AG08396 (cell line): ENCODE measurements at regions not wholly inside any gene's neighbourhood (a gene's known extent, or its start where the extent isn't known, plus 50 kb on each side); places are given as distances from the start of the nearest gene placed in this dataset.
"Not testable (repeated sequence)": the region's sequence is repeated elsewhere in the genome, so short reads cannot be mapped to it uniquely, and the experiment has no call there.

Source experiments
- DNase-seq: peaks from one replicate; pipeline ENCODE4 v3.0.0; 2012; ENCODE audit warnings: low spot score, mixed read lengths

- no peak for DNase-seq
Measured at GRCh38 chr3:153976891-153977554, 144.2 kb upstream of the ARHGEF26 start.

GRCh38 chr3:153978006-153978405 is 143.2 kb upstream of the ARHGEF26 start:
- DNase-seq: no peak

GRCh38 chr3:153979418-153980251 is 141.6 kb upstream of the ARHGEF26 start:
- DNase-seq: no peak

- no peak for DNase-seq
Measured at GRCh38 chr3:153980252-153980590, 141.0 kb upstream of the ARHGEF26 start.

- not testable (repeated sequence) for DNase-seq
Measured at GRCh38 chr3:153997364-153997763, 123.8 kb upstream of the ARHGEF26 start.

- DNase-seq: no peak
Measured at GRCh38 chr3:154003649-154004048, 117.5 kb upstream of the ARHGEF26 start.

- DNase-seq: no peak
Measured at GRCh38 chr3:154011036-154011435, 110.2 kb upstream of the ARHGEF26 start.

GRCh38 chr3:154013736-154014135 is 107.5 kb upstream of the ARHGEF26 start:
- no peak for DNase-seq

GRCh38 chr3:154015307-154015706 is 105.9 kb upstream of the ARHGEF26 start:
- no peak for DNase-seq

GRCh38 chr3:154018100-154018696 is 103.0 kb upstream of the ARHGEF26 start:
- peak; percentile 14 for DNase-seq

GRCh38 chr3:154022606-154023005 is 98.6 kb upstream of the ARHGEF26 start:
- DNase-seq: no peak

- DNase-seq: no peak
Measured at GRCh38 chr3:154023148-154023547, 98.0 kb upstream of the ARHGEF26 start.

- DNase-seq: no peak
Measured at GRCh38 chr3:154025007-154025406, 96.2 kb upstream of the ARHGEF26 start.

GRCh38 chr3:154029926-154030325 is 91.3 kb upstream of the ARHGEF26 start:
- DNase-seq: no peak

GRCh38 chr3:154034797-154035330 is 86.3 kb upstream of the ARHGEF26 start:
- no peak for DNase-seq

GRCh38 chr3:154040283-154040682 is 80.9 kb upstream of the ARHGEF26 start:
- DNase-seq: no peak

GRCh38 chr3:154044671-154045070 is 76.5 kb upstream of the ARHGEF26 start:
- no peak for DNase-seq

- no peak for DNase-seq
Measured at GRCh38 chr3:154050216-154050615, 71.0 kb upstream of the ARHGEF26 start.

GRCh38 chr3:154050766-154051165 is 70.4 kb upstream of the ARHGEF26 start:
- no peak for DNase-seq

- no peak for DNase-seq
Measured at GRCh38 chr3:154059833-154060232, 61.4 kb upstream of the ARHGEF26 start.

GRCh38 chr3:154060238-154061000 is 60.8 kb upstream of the ARHGEF26 start:
- DNase-seq: peak; percentile 39

- no peak for DNase-seq
Measured at GRCh38 chr3:154061001-154061370, 60.2 kb upstream of the ARHGEF26 start.
